CD14-positive monocyte (primary cell): ENCODE measurements at regions not wholly inside any gene's neighbourhood (a gene's known extent, or its start where the extent isn't known, plus 50 kb on each side); places are given as distances from the start of the nearest gene placed in this dataset.

Experiments used
- DNase-seq, 3 donors: peaks; one replicate each; pipeline ENCODE4 v3.0.0-alpha.2; 2011 to 2022
- H2AFZ ChIP-seq: 2 replicates; pipeline ENCODE4 v1.6.0; 2012; ENCODE audit warnings: mild to moderate bottlenecking, low read depth, low read length, inconsistent platforms; ENCODE audit not compliant: insufficient read depth, poor library complexity, severe bottlenecking
- H3K27ac ChIP-seq, 2 donors: 1 replicate in 1 of 2; 2 replicates in 1 of 2; pipeline ENCODE4 v1.5.1; 2012 to 2013; ENCODE audit warnings: low read length in 2 of 2, control low read depth in 1 of 2, inconsistent platforms in 1 of 2, low read depth in 1 of 2, mild to moderate bottlenecking in 1 of 2
- H3K27me3 ChIP-seq, 2 donors: one replicate each; pipeline versions ENCODE4 v1.6.0 to v1.6.1; 2011 to 2013; ENCODE audit warnings: low read length in 2 of 2; ENCODE audit not compliant: control insufficient read depth in 2 of 2, insufficient read depth in 2 of 2
- H3K36me3 ChIP-seq, 2 donors: replicated peaks in 1 of 2; 1 replicate in 1 of 2; 2 replicates in 1 of 2; pipeline versions ENCODE4 v1.5.1 to v1.6.1; 2012 to 2013; ENCODE audit warnings: low read length in 2 of 2, control low read depth in 1 of 2, inconsistent platforms in 1 of 2, mild to moderate bottlenecking in 1 of 2; ENCODE audit not compliant: insufficient read depth in 2 of 2, control insufficient read depth in 1 of 2
- H3K4me1 ChIP-seq, 2 donors: 1 replicate in 1 of 2; 2 replicates in 1 of 2; pipeline versions ENCODE4 v1.5.1 to v1.6.1; 2012 to 2013; ENCODE audit warnings: low read length in 2 of 2, control low read depth in 1 of 2, inconsistent platforms in 1 of 2, mild to moderate bottlenecking in 1 of 2, moderate library complexity in 1 of 2; ENCODE audit not compliant: insufficient read depth in 2 of 2, control insufficient read depth in 1 of 2
- H3K4me2 ChIP-seq: replicated peaks from 2 replicates; pipeline ENCODE3; 2012; ENCODE audit warnings: low read length, moderate library complexity, mild to moderate bottlenecking; ENCODE audit not compliant: poor library complexity, severe bottlenecking; ENCODE audit errors: extremely low read depth
- H3K4me3 ChIP-seq, 3 experiments: fragments of 200-600 bp in 1 of 3; sonication (generic) in 1 of 3; replicated peaks in 1 of 3; 1 replicate in 2 of 3; 2 replicates in 1 of 3; pipeline ENCODE4 v1.5.1; 2011 to 2013; ENCODE audit warnings: low read length in 3 of 3, mild to moderate bottlenecking in 3 of 3, control low read depth in 2 of 3, low read depth in 2 of 3, inconsistent platforms in 1 of 3, moderate library complexity in 1 of 3
- H3K79me2 ChIP-seq: 2 replicates; pipeline ENCODE4 v1.6.0; 2012; ENCODE audit warnings: mild to moderate bottlenecking, control low read depth, inconsistent platforms, low read length, moderate library complexity; ENCODE audit not compliant: insufficient read depth
- H3K9ac ChIP-seq: 2 replicates; pipeline ENCODE4 v1.6.0; 2017; ENCODE audit warnings: low read length, mild to moderate bottlenecking; ENCODE audit not compliant: insufficient read depth, poor library complexity, severe bottlenecking
- H3K9me3 ChIP-seq, 2 donors: replicated peaks in 1 of 2; 1 replicate in 1 of 2; 2 replicates in 1 of 2; pipeline versions ENCODE4 v1.5.1 to v1.6.1; 2012 to 2013; ENCODE audit warnings: low read length in 2 of 2, control low read depth in 1 of 2; ENCODE audit not compliant: control insufficient read depth in 1 of 2, insufficient read depth in 1 of 2
- H4K20me1 ChIP-seq: 2 replicates; pipeline ENCODE4 v1.6.0; 2012; ENCODE audit warnings: mild to moderate bottlenecking, low read length, control low read depth, moderate library complexity; ENCODE audit not compliant: insufficient read depth
- H3K27ac Mint-ChIP-seq, 7 donors: one replicate each; pipeline ENCODE4 v1.8.0; 2020; ENCODE audit warnings: mild to moderate bottlenecking in 7 of 7, mixed read lengths in 7 of 7, moderate library complexity in 6 of 7, inconsistent platforms in 2 of 7
- H3K27me3 Mint-ChIP-seq, 3 donors: one replicate each; pipeline ENCODE4 v1.8.0; 2021 to 2022; ENCODE audit warnings: low read depth in 3 of 3, mild to moderate bottlenecking in 3 of 3, mixed read lengths in 3 of 3, moderate library complexity in 3 of 3, inconsistent platforms in 1 of 3
- H3K36me3 Mint-ChIP-seq, 2 donors: one replicate each; pipeline ENCODE4 v1.8.0; 2020; ENCODE audit warnings: mixed read lengths in 2 of 2, inconsistent platforms in 1 of 2, mild to moderate bottlenecking in 1 of 2
- H3K4me1 Mint-ChIP-seq: one replicate; pipeline ENCODE4 v1.8.0; 2020; ENCODE audit warnings: mild to moderate bottlenecking, mixed read lengths
- H3K4me3 Mint-ChIP-seq, 2 donors: one replicate each; pipeline ENCODE4 v1.8.0; 2020; ENCODE audit warnings: mild to moderate bottlenecking in 2 of 2, mixed read lengths in 2 of 2, moderate library complexity in 1 of 2
- H3K9me3 Mint-ChIP-seq, 7 donors: one replicate each; pipeline ENCODE4 v1.8.0; 2020 to 2022; ENCODE audit warnings: mixed read lengths in 7 of 7, mild to moderate bottlenecking in 6 of 7, moderate library complexity in 6 of 7, inconsistent platforms in 2 of 7
- WGBS: methylation state at CpG from one replicate; pipeline ENCODE4 v1.1.5; 2013; ENCODE audit warnings: missing lambda C conversion rate; ENCODE audit not compliant: insufficient coverage; 5-methylcytosine and 5-hydroxymethylcytosine counted together
- intact Hi-C, 2 donors: fragments of 100-400 bp; cut with micrococcal nuclease; formaldehyde crosslinking; loops; one replicate each; pipeline versions ENCODE4 v1.15.0 to v1.15.1; 2023
- TF ChIP-seq, protein P1 (sequence below): fragments of 200-600 bp; IDR thresholded peaks from one replicate; pipeline ENCODE4 v1.8.0; 2022; ENCODE audit warnings: antibody characterized with exemption, mild to moderate bottlenecking

DNA sequence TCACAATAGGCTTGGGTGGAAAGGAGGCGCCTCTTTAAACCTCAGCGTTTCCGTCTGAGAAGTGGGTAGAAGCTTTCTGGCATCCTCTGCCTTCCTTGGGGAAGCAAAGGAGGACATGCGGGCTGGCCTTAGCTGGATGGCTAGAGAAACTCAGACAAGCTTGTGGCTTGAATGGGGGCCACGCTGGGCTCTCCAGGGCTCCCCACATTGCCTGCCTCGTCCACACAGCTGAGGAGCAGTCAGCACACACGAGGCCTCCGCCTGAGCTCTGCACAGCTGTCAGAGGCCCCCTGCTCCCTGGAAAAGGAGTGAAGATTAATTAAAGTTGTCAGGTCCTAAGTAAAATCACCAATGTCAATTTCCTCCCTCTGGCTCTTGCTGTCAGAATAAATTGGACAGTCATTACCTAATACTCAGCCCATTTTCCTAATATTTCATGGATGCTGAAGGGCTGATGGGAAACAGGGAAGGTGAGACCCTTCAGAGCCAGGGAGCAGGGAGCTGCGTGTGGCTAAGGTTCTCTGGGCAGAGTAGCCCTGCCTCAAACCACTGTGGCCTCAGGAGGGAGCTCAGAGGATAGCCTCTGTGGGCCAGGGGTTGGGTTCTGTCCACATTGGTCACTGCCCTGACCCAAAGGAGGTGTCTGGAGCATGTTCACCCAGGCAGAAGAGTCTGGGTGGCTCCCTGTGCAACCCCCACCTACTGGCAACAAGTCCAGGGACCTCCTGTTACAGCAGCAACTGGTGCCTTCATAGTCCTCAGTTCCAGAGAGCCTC lies 118.3 kb upstream of the CD82 start:
- no peak overlapping the region for H3K27ac ChIP-seq
- no peaks in the 10 kb centered on the region for H3K4me1 Mint-ChIP-seq
- no peaks in the 10 kb centered on the region for H3K36me3 Mint-ChIP-seq
- H3K4me3 Mint-ChIP-seq, result no peak overlapping the region
- H3K79me2 ChIP-seq, result no peaks in the 10 kb centered on the region
- H3K4me1 ChIP-seq, result no peaks in the 10 kb centered on the region
- H3K9ac ChIP-seq, result no peak overlapping the region
- 98% methylated on average over 5 of the region's 9 CpGs for WGBS
- no peaks in the 10 kb centered on the region for H3K36me3 ChIP-seq
- H3K9me3 Mint-ChIP-seq, result peaks cover 0 to 4% (median 0%) of the 10 kb centered on the region in 7 donors
- no peak overlapping the region for H3K4me3 ChIP-seq
- TF ChIP-seq, protein P1, sequence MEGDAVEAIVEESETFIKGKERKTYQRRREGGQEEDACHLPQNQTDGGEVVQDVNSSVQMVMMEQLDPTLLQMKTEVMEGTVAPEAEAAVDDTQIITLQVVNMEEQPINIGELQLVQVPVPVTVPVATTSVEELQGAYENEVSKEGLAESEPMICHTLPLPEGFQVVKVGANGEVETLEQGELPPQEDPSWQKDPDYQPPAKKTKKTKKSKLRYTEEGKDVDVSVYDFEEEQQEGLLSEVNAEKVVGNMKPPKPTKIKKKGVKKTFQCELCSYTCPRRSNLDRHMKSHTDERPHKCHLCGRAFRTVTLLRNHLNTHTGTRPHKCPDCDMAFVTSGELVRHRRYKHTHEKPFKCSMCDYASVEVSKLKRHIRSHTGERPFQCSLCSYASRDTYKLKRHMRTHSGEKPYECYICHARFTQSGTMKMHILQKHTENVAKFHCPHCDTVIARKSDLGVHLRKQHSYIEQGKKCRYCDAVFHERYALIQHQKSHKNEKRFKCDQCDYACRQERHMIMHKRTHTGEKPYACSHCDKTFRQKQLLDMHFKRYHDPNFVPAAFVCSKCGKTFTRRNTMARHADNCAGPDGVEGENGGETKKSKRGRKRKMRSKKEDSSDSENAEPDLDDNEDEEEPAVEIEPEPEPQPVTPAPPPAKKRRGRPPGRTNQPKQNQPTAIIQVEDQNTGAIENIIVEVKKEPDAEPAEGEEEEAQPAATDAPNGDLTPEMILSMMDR, result no peak
- DNase-seq, result no peak
- H3K27me3 ChIP-seq, result no peaks in the 10 kb centered on the region
- intact Hi-C loops, result no loop called here
- no peak overlapping the region for H3K4me2 ChIP-seq
- H3K9me3 ChIP-seq, result no peaks in the 10 kb centered on the region
- H3K27me3 Mint-ChIP-seq, result peaks cover 3 to 9% (median 6%) of the 10 kb centered on the region in 3 donors
- no peak overlapping the region for H2AFZ ChIP-seq
- no peaks in the 10 kb centered on the region for H4K20me1 ChIP-seq
- no peak overlapping the region for H3K27ac Mint-ChIP-seq

DNA sequence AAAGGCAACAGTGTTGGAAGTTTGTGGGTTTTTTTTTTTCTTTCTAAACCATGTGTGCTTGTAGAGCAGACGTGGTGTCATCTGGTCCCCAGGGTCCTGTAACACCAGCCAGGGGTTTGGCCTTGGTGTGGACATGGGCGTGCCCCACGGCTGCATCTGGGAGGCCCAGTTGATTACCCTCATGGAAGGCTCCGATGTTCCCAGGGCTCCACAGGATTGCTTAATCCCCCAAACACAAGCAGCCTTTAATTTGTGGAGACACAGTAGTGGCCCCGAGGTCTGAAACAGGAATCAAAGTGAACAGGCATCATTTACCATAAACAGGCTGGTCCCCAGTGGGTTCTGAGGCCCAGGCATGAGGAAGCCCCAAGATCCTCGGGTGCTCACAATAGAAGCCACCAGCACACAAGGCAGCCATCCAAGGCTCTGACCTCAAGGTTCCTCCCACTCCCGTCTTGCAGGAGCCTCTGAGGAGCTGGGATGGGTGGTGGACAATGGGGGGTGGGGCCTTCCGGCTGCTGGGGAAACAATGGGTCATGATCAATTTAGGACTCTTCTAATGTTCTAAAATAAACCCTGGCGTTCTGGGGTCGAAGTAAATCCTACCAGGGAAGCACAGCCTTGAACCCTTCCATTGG lies 115.0 kb upstream of the CD82 start:
- Mint-ChIP-seq H3K9me3 (no peaks in the 10 kb centered on the region), H3K27me3 (peaks cover 2 to 9% (median 5%) of the 10 kb centered on the region in 3 donors), H3K4me3 (no peak overlapping the region), H3K36me3 (no peaks in the 10 kb centered on the region), H3K4me1 (no peaks in the 10 kb centered on the region), H3K27ac (no peak overlapping the region)
- no peaks in the 10 kb centered on the region for H3K79me2 ChIP-seq
- DNase-seq, result no peak
- 93% methylated on average over 5 of the region's 10 CpGs for WGBS
- no peaks in the 10 kb centered on the region for H3K4me1 ChIP-seq
- no peak overlapping the region for H3K9ac ChIP-seq
- no peak overlapping the region for H3K4me3 ChIP-seq
- H3K27me3 ChIP-seq, result no peaks in the 10 kb centered on the region
- no peaks in the 10 kb centered on the region for H3K36me3 ChIP-seq
- TF ChIP-seq, protein P1, result no peak
- intact Hi-C loops, result no loop called here
- H3K27ac ChIP-seq, result no peak overlapping the region
- H2AFZ ChIP-seq, result no peak overlapping the region
- H3K4me2 ChIP-seq, result no peak overlapping the region
- H4K20me1 ChIP-seq, result no peaks in the 10 kb centered on the region
- no peaks in the 10 kb centered on the region for H3K9me3 ChIP-seq
